Vagina (tissue), 2 donors: ENCODE measurements at regions not wholly inside any gene's neighbourhood (a gene's known extent, or its start where the extent isn't known, plus 50 kb on each side); places are given as distances from the start of the nearest gene placed in this dataset.

Experiments
- DNase-seq, 2 donors: peaks; one replicate each; pipeline ENCODE4 v3.0.0-alpha.2; 2017; ENCODE audit errors: extremely low spot score in 2 of 2
- H3K27ac ChIP-seq: fragments of 200-600 bp; sonication (generic); one replicate; pipeline ENCODE4 v1.5.1; 2019
- H3K27me3 ChIP-seq: fragments of 200-600 bp; sonication (generic); one replicate; pipeline ENCODE4 v1.5.1; 2019
- H3K36me3 ChIP-seq, 2 donors: fragments of 200-600 bp; sonication (generic); one replicate each; pipeline ENCODE4 v1.5.1; 2017 to 2019
- H3K4me1 ChIP-seq: fragments of 200-600 bp; sonication (generic); one replicate; pipeline ENCODE4 v1.5.1; 2019
- H3K4me3 ChIP-seq, 2 donors: fragments of 200-600 bp; sonication (generic); 1 replicate in 1 of 2; 2 replicates in 1 of 2; pipeline ENCODE4 v1.5.1; 2016 to 2019
- H3K9me3 ChIP-seq: fragments of 200-600 bp; sonication (generic); one replicate; pipeline ENCODE4 v1.5.1; 2019
- CTCF ChIP-seq, 3 experiments: fragments of 450-650 bp in 2 of 3; fragments of 200-600 bp in 1 of 3; sonication (generic) in 1 of 3; IDR thresholded peaks; one replicate each; pipeline ENCODE4 v1.5.1; 2017 to 2019; ENCODE audit warnings: antibody characterized with exemption in 3 of 3, mild to moderate bottlenecking in 2 of 3, moderate library complexity in 2 of 3
- POLR2A ChIP-seq, 2 donors: fragments of 450-650 bp; IDR thresholded peaks; one replicate each; pipeline ENCODE4 v1.6.1; 2017; ENCODE audit warnings: antibody characterized with exemption in 2 of 2, mild to moderate bottlenecking in 2 of 2, moderate library complexity in 2 of 2
- POLR2AphosphoS5 ChIP-seq, 2 donors: sonication (generic); formaldehyde crosslinking; IDR thresholded peaks; one replicate each; pipeline ENCODE4 v1.9.0; 2017; ENCODE audit warnings: antibody characterized with exemption in 2 of 2, mild to moderate bottlenecking in 2 of 2, low read depth in 1 of 2; ENCODE audit not compliant: insufficient read depth in 1 of 2
- intact Hi-C: fragments of 100-400 bp; cut with DNase I; formaldehyde crosslinking; loops from one replicate; pipeline ENCODE4 v1.15.1; 2023

GRCh38 chr5:133898440-133898839, 70.0 kb downstream of the C5orf15 start:
- Histone ChIP-seq H3K27me3 (no peaks in the 10 kb centered on the region), H3K4me1 (no peaks in the 10 kb centered on the region), H3K4me3 (no peak overlapping the region), H3K27ac (no peak overlapping the region), H3K36me3 (no peaks in the 10 kb centered on the region), H3K9me3 (no peaks in the 10 kb centered on the region)
- DNase-seq = no peak
- TF ChIP-seq CTCF (IDR thresholded peaks at IDR 0.05) = no peak
- TF ChIP-seq POLR2A (IDR thresholded peaks at IDR 0.05) = no peak
- no peak for TF ChIP-seq POLR2AphosphoS5 (IDR thresholded peaks at IDR 0.05; ENCODE audit: insufficient read depth in 1 of 2, low read depth in 1 of 2)
- intact Hi-C loops = no loop called here

- Histone ChIP-seq H3K4me1 (no peaks in the 10 kb centered on the region), H3K36me3 (no peaks in the 10 kb centered on the region), H3K9me3 (no peaks in the 10 kb centered on the region), H3K27me3 (no peaks in the 10 kb centered on the region), H3K4me3 (no peak overlapping the region), H3K27ac (no peak overlapping the region)
- intact Hi-C loops = no loop called here
- DNase-seq = no peak
- TF ChIP-seq POLR2AphosphoS5 (IDR thresholded peaks at IDR 0.05; ENCODE audit: insufficient read depth in 1 of 2, low read depth in 1 of 2) (no peak), CTCF (IDR thresholded peaks at IDR 0.05) (no peak), POLR2A (IDR thresholded peaks at IDR 0.05) (no peak)
Measured at GRCh38 chr5:133897431-133897830, 71.0 kb downstream of the C5orf15 start.

GRCh38 chr5:133896873-133897272, 71.6 kb downstream of the C5orf15 start:
- no peak overlapping the region for H3K4me3 ChIP-seq
- H3K36me3 ChIP-seq = no peaks in the 10 kb centered on the region
- H3K9me3 ChIP-seq = no peaks in the 10 kb centered on the region
- no peaks in the 10 kb centered on the region for H3K27me3 ChIP-seq
- no peak overlapping the region for H3K27ac ChIP-seq
- DNase-seq = no peak
- intact Hi-C loops = no loop called here
- TF ChIP-seq POLR2A (IDR thresholded peaks at IDR 0.05) (no peak), CTCF (IDR thresholded peaks at IDR 0.05) (no peak), POLR2AphosphoS5 (IDR thresholded peaks at IDR 0.05; ENCODE audit: insufficient read depth in 1 of 2, low read depth in 1 of 2) (no peak)
- no peaks in the 10 kb centered on the region for H3K4me1 ChIP-seq

GRCh38 chr5:133895979-133896845, 72.2 kb downstream of the C5orf15 start:
- TF ChIP-seq POLR2A (IDR thresholded peaks at IDR 0.05) (no peak), CTCF (IDR thresholded peaks at IDR 0.05) (no peak), POLR2AphosphoS5 (IDR thresholded peaks at IDR 0.05; ENCODE audit: insufficient read depth in 1 of 2, low read depth in 1 of 2) (no peak)
- intact Hi-C loops = no loop called here
- Histone ChIP-seq H3K9me3 (no peaks in the 10 kb centered on the region), H3K4me1 (no peaks in the 10 kb centered on the region), H3K27me3 (no peaks in the 10 kb centered on the region), H3K36me3 (no peaks in the 10 kb centered on the region), H3K27ac (no peak overlapping the region), H3K4me3 (no peak overlapping the region)
- no peak for DNase-seq

GRCh38 chr5:133894143-133894542, 74.3 kb downstream of the C5orf15 start:
- no peak for TF ChIP-seq POLR2AphosphoS5 (IDR thresholded peaks at IDR 0.05; ENCODE audit: insufficient read depth in 1 of 2, low read depth in 1 of 2)
- no peak for TF ChIP-seq POLR2A (IDR thresholded peaks at IDR 0.05)
- intact Hi-C loops = no loop called here
- no peaks in the 10 kb centered on the region for H3K36me3 ChIP-seq
- H3K9me3 ChIP-seq = no peaks in the 10 kb centered on the region
- no peaks in the 10 kb centered on the region for H3K4me1 ChIP-seq
- H3K4me3 ChIP-seq = no peak overlapping the region
- DNase-seq = no peak
- no peaks in the 10 kb centered on the region for H3K27me3 ChIP-seq
- H3K27ac ChIP-seq = no peak overlapping the region
